ENCODE measurements at regions not wholly inside any gene's neighbourhood (a gene's known extent, or its start where the extent isn't known, plus 50 kb on each side); places are given as distances from the start of the nearest gene placed in this dataset.

DNA sequence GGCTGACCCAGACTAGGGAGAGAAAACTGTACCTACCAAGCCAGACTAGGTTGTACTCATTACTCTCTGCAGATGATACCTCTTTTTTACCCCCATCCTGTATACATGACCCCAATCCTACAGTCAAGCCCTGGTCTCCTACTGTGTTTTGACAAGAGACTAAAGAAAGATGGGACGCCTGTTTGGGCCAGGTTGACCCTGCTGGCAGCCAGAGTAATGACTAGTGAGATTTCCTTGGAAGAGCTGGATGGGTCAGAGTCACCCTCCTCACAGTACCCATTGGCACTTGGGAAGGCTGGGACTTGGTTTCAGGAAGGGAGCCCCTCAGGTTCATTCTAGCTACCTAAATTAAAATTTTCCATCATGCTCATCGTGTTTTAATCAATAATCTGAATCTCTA is 89.7 kb upstream of the NR4A3 start:
- TF ChIP-seq POLR2AphosphoS5 (IDR thresholded peaks at IDR 0.05; ENCODE audit: low read depth, low read length) = no peak
- no peak for TF ChIP-seq TCF12 (IDR thresholded peaks at IDR 0.05)
- no peak for TF ChIP-seq YY1 (IDR thresholded peaks at IDR 0.05; ENCODE audit: low read depth)
- TF ChIP-seq, protein P1, sequence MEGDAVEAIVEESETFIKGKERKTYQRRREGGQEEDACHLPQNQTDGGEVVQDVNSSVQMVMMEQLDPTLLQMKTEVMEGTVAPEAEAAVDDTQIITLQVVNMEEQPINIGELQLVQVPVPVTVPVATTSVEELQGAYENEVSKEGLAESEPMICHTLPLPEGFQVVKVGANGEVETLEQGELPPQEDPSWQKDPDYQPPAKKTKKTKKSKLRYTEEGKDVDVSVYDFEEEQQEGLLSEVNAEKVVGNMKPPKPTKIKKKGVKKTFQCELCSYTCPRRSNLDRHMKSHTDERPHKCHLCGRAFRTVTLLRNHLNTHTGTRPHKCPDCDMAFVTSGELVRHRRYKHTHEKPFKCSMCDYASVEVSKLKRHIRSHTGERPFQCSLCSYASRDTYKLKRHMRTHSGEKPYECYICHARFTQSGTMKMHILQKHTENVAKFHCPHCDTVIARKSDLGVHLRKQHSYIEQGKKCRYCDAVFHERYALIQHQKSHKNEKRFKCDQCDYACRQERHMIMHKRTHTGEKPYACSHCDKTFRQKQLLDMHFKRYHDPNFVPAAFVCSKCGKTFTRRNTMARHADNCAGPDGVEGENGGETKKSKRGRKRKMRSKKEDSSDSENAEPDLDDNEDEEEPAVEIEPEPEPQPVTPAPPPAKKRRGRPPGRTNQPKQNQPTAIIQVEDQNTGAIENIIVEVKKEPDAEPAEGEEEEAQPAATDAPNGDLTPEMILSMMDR (IDR thresholded peaks at IDR 0.05) = no peak
- H3K27ac ChIP-seq (ENCODE audit: low read depth in 2 of 2, low read length in 1 of 2) = no peak overlapping the region
- H3K9me3 ChIP-seq = no peaks in the 10 kb centered on the region
- H2AFZ ChIP-seq (ENCODE audit: low read depth) = no peak overlapping the region
- no peaks in the 10 kb centered on the region for H3K27me3 ChIP-seq (ENCODE audit: insufficient read depth)
- no peaks in the 10 kb centered on the region for H3K9me2 ChIP-seq
- no peak overlapping the region for H3K9ac ChIP-seq
- H3K4me1 ChIP-seq (ENCODE audit: control insufficient read depth in 1 of 2, insufficient read depth in 2 of 2, low read depth in 1 of 2, low read length in 1 of 2) = peaks cover 0 to 2% of the 10 kb centered on the region in 2 experiments; a peak in 2 of 4 replicates
- no peak overlapping the region for H3K4me2 ChIP-seq
- no peaks in the 10 kb centered on the region for H3K36me3 ChIP-seq (replicated peaks in 1 of 2; ENCODE audit: control insufficient read depth in 1 of 2, insufficient read depth in 2 of 2, low read length in 1 of 2)
- ChIA-PET CTCF (interaction anchor here (1.4 kb wide), 1 partner anchor 12 kb away, joined by 3 read pairs; no protein-coding TSS in a partner anchor), POLR2A (no interaction called here)
- H3K79me2 ChIP-seq (ENCODE audit: insufficient read depth) = no peaks in the 10 kb centered on the region
- no peak for DNase-seq
- H3F3A ChIP-seq (replicated peaks; ENCODE audit: insufficient read depth) = no peaks in the 10 kb centered on the region
- no peak overlapping the region for H3K4me3 ChIP-seq (ENCODE audit: low read depth in 2 of 2, low read length in 1 of 2)
- H4K20me1 ChIP-seq (ENCODE audit: insufficient read depth) = no peaks in the 10 kb centered on the region
- WGBS (ENCODE audit: low lambda C conversion rate) = 29% methylated on average over 2 of the region's 2 CpGs

DNA sequence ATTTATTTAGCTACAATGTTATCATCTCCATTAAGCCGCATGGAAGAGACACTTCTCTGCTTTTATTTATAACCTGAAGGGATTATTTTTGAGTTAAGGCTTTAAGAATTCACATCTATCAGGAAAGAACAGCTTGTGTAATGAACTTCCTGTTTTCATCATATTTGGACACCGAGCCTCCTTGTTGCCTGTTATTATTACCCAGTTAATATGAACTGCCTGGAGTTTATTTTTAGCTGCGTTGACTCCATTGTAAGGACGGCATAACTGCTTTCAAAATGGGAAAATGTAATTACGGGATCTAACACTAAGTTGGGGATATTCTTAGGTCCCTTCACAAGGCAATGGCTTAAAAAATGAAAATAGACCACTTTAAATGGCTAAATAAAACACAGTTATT is 89.0 kb upstream of the NR4A3 start:
- H4K20me1 ChIP-seq (ENCODE audit: insufficient read depth) = no peaks in the 10 kb centered on the region
- H3K9ac ChIP-seq = no peak overlapping the region
- CTCF ChIA-PET = interaction anchor here (1.4 kb wide), 1 partner anchor 11 kb away, joined by 3 read pairs; no protein-coding TSS in a partner anchor
- no peak for DNase-seq
- no peaks in the 10 kb centered on the region for H3F3A ChIP-seq (replicated peaks; ENCODE audit: insufficient read depth)
- no peaks in the 10 kb centered on the region for H3K27me3 ChIP-seq (ENCODE audit: insufficient read depth)
- H3K4me1 ChIP-seq (ENCODE audit: control insufficient read depth in 1 of 2, insufficient read depth in 2 of 2, low read depth in 1 of 2, low read length in 1 of 2) = no peaks in the 10 kb centered on the region
- H3K36me3 ChIP-seq (replicated peaks in 1 of 2; ENCODE audit: control insufficient read depth in 1 of 2, insufficient read depth in 2 of 2, low read length in 1 of 2) = no peaks in the 10 kb centered on the region
- no peaks in the 10 kb centered on the region for H3K79me2 ChIP-seq (ENCODE audit: insufficient read depth)
- no peak overlapping the region for H2AFZ ChIP-seq (ENCODE audit: low read depth)
- H3K4me2 ChIP-seq = no peak overlapping the region
- POLR2A ChIA-PET = no interaction called here
- no peaks in the 10 kb centered on the region for H3K9me2 ChIP-seq
- no peak overlapping the region for H3K4me3 ChIP-seq (ENCODE audit: low read depth in 2 of 2, low read length in 1 of 2)
- WGBS (ENCODE audit: low lambda C conversion rate) = 58% methylated on average over 5 of the region's 5 CpGs
- H3K27ac ChIP-seq (ENCODE audit: low read depth in 2 of 2, low read length in 1 of 2) = no peak overlapping the region
- H3K9me3 ChIP-seq = no peaks in the 10 kb centered on the region
- TF ChIP-seq NFIC (IDR thresholded peaks at IDR 0.05; ENCODE audit: borderline replicate concordance) = no peak
- no peak for TF ChIP-seq RAD21 (IDR thresholded peaks at IDR 0.05; ENCODE audit: low read length)
- TF ChIP-seq TEAD4 (IDR thresholded peaks at IDR 0.05; ENCODE audit: borderline replicate concordance, insufficient read depth) = no peak
- no peak for TF ChIP-seq FOXJ3 (CRISPR knock-in tag; IDR thresholded peaks at IDR 0.05)
- TF ChIP-seq EP300 (IDR thresholded peaks at IDR 0.05; ENCODE audit: borderline replicate concordance in 1 of 2, low read depth in 1 of 2, low read length in 1 of 2) = no peak
- no peak for TF ChIP-seq SMC3 (IDR thresholded peaks at IDR 0.05; ENCODE audit: low read depth, low read length)
- no peak for TF ChIP-seq TAF1 (IDR thresholded peaks at IDR 0.05; ENCODE audit: borderline replicate concordance, low read depth, low read length)
- TF ChIP-seq ELF1 (IDR thresholded peaks at IDR 0.05) = no peak
- TF ChIP-seq, protein P1 (IDR thresholded peaks at IDR 0.05) = no peak
- no peak for TF ChIP-seq RXRA (IDR thresholded peaks at IDR 0.05; ENCODE audit: borderline replicate concordance, low read depth)
- TF ChIP-seq RCOR1 (IDR thresholded peaks at IDR 0.05; ENCODE audit: low read length) = no peak
- no peak for TF ChIP-seq GABPA (IDR thresholded peaks at IDR 0.05; ENCODE audit: low read depth)
- TF ChIP-seq, protein P2, sequence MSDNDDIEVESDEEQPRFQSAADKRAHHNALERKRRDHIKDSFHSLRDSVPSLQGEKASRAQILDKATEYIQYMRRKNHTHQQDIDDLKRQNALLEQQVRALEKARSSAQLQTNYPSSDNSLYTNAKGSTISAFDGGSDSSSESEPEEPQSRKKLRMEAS (IDR thresholded peaks at IDR 0.05; ENCODE audit: low read depth) = no peak
- no peak for TF ChIP-seq FOSL2 (IDR thresholded peaks at IDR 0.05; ENCODE audit: borderline replicate concordance, low read depth)
- no peak for TF ChIP-seq YY1 (IDR thresholded peaks at IDR 0.05; ENCODE audit: low read depth)
- TF ChIP-seq TCF12 (IDR thresholded peaks at IDR 0.05) = no peak
- TF ChIP-seq NRF1 (IDR thresholded peaks at IDR 0.05; ENCODE audit: low read depth, low read length) = no peak
- TF ChIP-seq, protein P3, sequence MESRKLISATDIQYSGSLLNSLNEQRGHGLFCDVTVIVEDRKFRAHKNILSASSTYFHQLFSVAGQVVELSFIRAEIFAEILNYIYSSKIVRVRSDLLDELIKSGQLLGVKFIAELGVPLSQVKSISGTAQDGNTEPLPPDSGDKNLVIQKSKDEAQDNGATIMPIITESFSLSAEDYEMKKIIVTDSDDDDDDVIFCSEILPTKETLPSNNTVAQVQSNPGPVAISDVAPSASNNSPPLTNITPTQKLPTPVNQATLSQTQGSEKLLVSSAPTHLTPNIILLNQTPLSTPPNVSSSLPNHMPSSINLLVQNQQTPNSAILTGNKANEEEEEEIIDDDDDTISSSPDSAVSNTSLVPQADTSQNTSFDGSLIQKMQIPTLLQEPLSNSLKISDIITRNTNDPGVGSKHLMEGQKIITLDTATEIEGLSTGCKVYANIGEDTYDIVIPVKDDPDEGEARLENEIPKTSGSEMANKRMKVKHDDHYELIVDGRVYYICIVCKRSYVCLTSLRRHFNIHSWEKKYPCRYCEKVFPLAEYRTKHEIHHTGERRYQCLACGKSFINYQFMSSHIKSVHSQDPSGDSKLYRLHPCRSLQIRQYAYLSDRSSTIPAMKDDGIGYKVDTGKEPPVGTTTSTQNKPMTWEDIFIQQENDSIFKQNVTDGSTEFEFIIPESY (IDR thresholded peaks at IDR 0.05; ENCODE audit: borderline replicate concordance, low read depth) = no peak
- TF ChIP-seq EZH2phosphoT487 (IDR thresholded peaks at IDR 0.05; ENCODE audit: borderline replicate concordance, low read depth) = no peak
